Bronchial epithelial cell (primary cell): ENCODE measurements at regions not wholly inside any gene's neighbourhood (a gene's known extent, or its start where the extent isn't known, plus 50 kb on each side); places are given as distances from the start of the nearest gene placed in this dataset.

Source experiments
- DNase-seq: peaks from one replicate; pipeline ENCODE4 v3.0.0-alpha.2; 2010; ENCODE audit warnings: low read depth
- FAIRE-seq: peaks from 2 replicates; lab custom pipeline; 2011; peaks lifted over from hg19 to GRCh38; lab: Jason Lieb, UNC
- H3K27me3 ChIP-seq: 2 replicates; pipeline ENCODE4 v1.5.1; 2011; ENCODE audit warnings: low read length; ENCODE audit not compliant: control insufficient read depth, insufficient read depth
- H3K36me3 ChIP-seq: 2 replicates; pipeline ENCODE4 v1.5.1; 2011; ENCODE audit warnings: low read length; ENCODE audit not compliant: control insufficient read depth, insufficient read depth
- H3K4me3 ChIP-seq: 2 replicates; pipeline ENCODE4 v1.5.1; 2011; ENCODE audit warnings: mild to moderate bottlenecking, low read depth, low read length, control low read depth
- TF ChIP-seq, protein P1 (sequence below): IDR thresholded peaks from 2 replicates; pipeline ENCODE4 v1.5.1; 2011; ENCODE audit warnings: mild to moderate bottlenecking, moderate library complexity, low read length, control low read depth, inconsistent platforms; ENCODE audit not compliant: insufficient read depth, severe bottlenecking

DNA sequence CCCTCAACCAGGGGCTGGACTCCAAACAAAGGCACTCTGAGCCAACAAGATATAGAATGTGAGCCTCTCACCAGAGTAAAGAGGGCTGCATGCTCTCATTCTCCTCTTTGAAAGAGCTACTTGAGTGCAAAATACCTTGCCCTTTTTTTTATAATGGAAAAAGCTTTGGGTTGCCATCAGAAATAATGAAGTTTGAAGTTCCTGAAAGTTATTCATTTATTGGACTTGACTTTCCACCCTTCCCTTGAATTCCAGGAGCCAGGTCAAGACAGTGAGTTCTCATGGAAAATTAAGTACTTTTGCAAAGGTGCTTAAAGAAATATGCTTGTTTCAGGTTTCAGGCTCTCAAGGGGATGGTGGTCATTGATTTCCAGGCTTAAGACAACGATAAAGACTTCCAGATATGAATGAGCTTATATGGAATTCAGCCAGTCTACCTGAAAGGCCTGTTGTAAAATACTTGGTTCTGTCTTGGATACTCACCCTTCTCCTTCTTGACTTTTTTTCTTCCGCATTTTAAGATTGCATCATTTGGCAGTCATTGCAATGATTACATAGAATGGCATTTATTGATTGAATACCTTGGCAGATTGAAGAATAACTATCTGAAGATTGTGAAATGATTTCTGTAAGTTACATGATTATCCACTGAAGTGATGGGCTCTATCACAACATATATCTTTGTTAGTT is 696.4 kb downstream of the INHBA start:
- no peak for FAIRE-seq
- Histone ChIP-seq H3K4me3 (no peak overlapping the region), H3K27me3 (no peaks in the 10 kb centered on the region), H3K36me3 (no peaks in the 10 kb centered on the region)
- TF ChIP-seq, protein P1, sequence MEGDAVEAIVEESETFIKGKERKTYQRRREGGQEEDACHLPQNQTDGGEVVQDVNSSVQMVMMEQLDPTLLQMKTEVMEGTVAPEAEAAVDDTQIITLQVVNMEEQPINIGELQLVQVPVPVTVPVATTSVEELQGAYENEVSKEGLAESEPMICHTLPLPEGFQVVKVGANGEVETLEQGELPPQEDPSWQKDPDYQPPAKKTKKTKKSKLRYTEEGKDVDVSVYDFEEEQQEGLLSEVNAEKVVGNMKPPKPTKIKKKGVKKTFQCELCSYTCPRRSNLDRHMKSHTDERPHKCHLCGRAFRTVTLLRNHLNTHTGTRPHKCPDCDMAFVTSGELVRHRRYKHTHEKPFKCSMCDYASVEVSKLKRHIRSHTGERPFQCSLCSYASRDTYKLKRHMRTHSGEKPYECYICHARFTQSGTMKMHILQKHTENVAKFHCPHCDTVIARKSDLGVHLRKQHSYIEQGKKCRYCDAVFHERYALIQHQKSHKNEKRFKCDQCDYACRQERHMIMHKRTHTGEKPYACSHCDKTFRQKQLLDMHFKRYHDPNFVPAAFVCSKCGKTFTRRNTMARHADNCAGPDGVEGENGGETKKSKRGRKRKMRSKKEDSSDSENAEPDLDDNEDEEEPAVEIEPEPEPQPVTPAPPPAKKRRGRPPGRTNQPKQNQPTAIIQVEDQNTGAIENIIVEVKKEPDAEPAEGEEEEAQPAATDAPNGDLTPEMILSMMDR: no peak
- DNase-seq: peak; percentile 94

DNA sequence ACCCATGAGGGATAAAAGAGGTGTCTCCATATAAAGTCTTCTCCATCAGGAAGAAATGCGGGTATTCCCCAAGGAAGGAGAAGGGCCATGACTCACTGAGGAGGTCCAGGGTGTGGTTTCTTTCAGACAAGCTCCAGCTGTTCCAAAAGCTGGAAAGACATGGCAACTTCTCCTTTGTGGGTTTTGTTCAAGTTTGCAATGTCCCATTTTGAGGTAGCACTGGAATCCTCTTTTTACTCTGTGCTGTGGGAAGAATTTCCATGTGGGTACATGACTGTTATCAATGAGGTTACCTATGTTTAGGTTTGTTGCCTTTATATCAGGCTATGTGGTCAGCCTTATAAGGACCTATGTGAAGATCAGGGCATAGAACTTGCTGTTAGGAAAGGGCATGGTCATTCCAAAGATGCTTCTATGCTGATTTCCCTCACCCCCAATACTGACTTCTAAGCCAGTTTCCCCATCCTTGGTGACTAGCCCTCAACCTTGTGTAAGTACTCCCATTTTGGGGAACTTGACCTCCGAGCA is 697.5 kb downstream of the INHBA start:
- FAIRE-seq: peak; percentile 97
- Histone ChIP-seq H3K27me3 (no peaks in the 10 kb centered on the region), H3K36me3 (no peaks in the 10 kb centered on the region), H3K4me3 (no peak overlapping the region)
- TF ChIP-seq, protein P1: no peak
- peak; percentile 86 for DNase-seq

DNA sequence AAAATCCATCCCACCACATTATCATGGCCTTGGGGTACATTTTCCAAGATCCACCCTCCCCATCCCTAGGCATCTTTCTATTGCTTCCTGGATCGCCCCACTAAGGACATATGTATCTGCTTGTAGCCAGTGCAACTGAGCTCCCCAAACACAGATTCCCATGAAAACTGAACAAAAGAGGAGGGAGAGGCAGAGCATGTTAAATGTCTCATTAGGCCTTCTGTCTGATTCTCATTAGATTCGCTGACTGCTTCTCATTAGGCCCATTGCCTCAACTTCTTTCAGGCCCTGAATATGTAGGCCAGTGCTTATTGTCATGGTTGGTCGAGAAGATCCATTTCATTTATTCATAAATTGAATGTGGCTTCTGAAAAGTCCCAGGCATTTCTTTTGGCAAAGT is 698.9 kb downstream of the INHBA start:
- TF ChIP-seq, protein P1: no peak
- Histone ChIP-seq H3K36me3 (no peaks in the 10 kb centered on the region), H3K27me3 (no peaks in the 10 kb centered on the region), H3K4me3 (no peak overlapping the region)
- FAIRE-seq (no peak), DNase-seq (no peak)

DNA sequence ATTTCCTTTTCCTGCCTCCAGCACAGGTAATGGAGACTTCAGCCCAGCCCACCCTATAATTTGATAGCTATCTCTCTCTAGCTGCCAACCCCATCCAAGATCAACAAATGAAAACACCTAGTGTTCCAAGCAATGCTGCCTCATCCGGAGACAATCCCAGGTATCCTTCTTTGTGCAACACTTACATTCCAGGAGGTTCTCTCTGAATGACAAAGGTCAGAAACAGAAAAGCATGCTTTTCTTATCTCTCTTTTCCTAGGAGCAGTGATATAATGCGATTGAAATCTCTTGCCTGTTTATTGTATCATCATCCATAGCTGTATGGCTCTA is 699.3 kb downstream of the INHBA start:
- DNase-seq (peak; percentile 43), FAIRE-seq (no peak)
- TF ChIP-seq, protein P1: no peak
- Histone ChIP-seq H3K4me3 (no peak overlapping the region), H3K27me3 (no peaks in the 10 kb centered on the region), H3K36me3 (no peaks in the 10 kb centered on the region)

DNA sequence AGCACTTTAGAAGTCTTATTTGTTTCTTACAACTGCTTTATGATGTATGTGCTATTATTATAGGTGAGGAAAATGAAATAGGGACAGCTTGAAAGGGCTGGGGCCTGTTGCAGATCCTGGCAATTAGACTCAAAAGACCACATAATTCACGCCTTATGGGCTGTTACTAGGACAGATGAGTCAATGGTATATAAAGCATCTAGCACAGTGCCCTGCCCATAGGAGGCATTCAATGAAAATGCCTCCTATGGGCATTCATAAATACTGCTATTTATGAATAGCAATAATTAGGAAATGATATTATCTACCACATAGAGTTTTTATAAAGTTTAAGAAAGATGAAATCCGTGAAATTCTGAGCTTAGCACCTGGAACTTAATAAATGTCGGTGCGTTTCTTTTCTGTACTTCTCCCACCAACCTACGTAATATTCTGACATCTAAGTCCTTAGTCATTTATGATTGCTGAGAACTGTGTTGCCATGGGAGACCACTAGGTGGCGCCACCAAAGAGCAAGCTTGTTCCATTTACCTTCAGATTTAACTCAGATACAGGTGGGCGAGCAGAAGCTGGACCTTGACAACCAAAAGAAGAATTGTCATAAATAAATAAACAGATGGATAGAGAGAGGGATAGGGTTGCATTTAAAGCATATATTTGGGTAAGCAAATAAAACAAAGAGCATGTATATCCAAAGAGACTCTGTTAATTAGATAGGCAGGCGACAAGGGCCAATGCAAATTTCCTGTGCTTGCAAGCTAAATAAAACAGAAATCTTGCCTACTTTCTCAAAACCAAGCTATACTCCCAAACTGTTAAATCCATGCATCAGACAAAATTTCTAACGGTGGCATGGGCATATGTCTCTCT is 699.9 kb downstream of the INHBA start:
- H3K4me3 ChIP-seq: no peak overlapping the region
- H3K27me3 ChIP-seq: no peaks in the 10 kb centered on the region
- TF ChIP-seq, protein P1: peak; percentile 60
- DNase-seq (peak; percentile 52), FAIRE-seq (no peak)
- H3K36me3 ChIP-seq: no peaks in the 10 kb centered on the region
